PFSK-1 (cell line): ENCODE measurements at regions not wholly inside any gene's neighbourhood (a gene's known extent, or its start where the extent isn't known, plus 50 kb on each side); places are given as distances from the start of the nearest gene placed in this dataset.

Experiments
- FOXP2 ChIP-seq: optimal IDR thresholded peaks from 2 replicates; pipeline ENCODE3; 2011; ENCODE audit warnings: borderline replicate concordance, control low read depth, inconsistent platforms; ENCODE audit not compliant: insufficient read depth; ENCODE audit errors: extremely low read length, extremely low read depth
- POLR2AphosphoS5 ChIP-seq: IDR thresholded peaks from 2 replicates; pipeline ENCODE4 v1.6.1; 2012; ENCODE audit warnings: low read depth, mild to moderate bottlenecking, control low read depth, low read length, moderate library complexity
- SIN3A ChIP-seq: IDR thresholded peaks from 2 replicates; pipeline ENCODE4 v1.6.1; 2012; ENCODE audit warnings: mild to moderate bottlenecking, low read length, moderate library complexity, borderline replicate concordance; ENCODE audit not compliant: insufficient read depth
- TAF1 ChIP-seq: IDR thresholded peaks from 2 replicates; pipeline ENCODE4 v1.6.1; 2012; ENCODE audit warnings: low read length, control low read depth, borderline replicate concordance; ENCODE audit not compliant: insufficient read depth
- TF ChIP-seq, protein P1 (sequence below), 2 experiments: IDR thresholded peaks; 2 replicates each; pipeline versions ENCODE4 v1.6.1 to v1.8.0; 2011 to 2012; ENCODE audit warnings: low read depth in 2 of 2, low read length in 2 of 2, control low read depth in 1 of 2, inconsistent platforms in 1 of 2, mild to moderate bottlenecking in 1 of 2, moderate library complexity in 1 of 2; ENCODE audit not compliant: insufficient read depth in 1 of 2

DNA sequence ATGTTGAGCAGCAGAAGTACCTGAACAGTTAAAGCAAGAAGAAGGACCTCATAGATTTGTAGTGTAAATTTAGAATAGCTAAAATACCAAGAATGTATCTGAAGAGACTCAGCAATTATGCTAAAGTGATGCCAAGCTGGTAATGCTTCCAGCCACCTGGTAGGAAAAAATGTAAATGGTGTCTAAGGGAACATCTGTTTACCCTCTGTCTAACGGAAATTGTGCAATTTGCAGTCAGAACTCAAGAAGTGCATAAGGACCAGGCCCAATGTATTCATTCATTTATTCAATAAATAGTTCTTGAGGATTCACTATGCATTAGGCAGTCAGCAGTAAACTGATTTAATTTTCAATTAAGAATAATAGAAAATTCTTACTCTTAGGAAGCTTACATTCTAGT, 116.0 kb upstream of the ADGRL4 start:
- TF ChIP-seq TAF1 (no peak), POLR2AphosphoS5 (no peak), FOXP2 (no peak), SIN3A (no peak)
- TF ChIP-seq, protein P1, sequence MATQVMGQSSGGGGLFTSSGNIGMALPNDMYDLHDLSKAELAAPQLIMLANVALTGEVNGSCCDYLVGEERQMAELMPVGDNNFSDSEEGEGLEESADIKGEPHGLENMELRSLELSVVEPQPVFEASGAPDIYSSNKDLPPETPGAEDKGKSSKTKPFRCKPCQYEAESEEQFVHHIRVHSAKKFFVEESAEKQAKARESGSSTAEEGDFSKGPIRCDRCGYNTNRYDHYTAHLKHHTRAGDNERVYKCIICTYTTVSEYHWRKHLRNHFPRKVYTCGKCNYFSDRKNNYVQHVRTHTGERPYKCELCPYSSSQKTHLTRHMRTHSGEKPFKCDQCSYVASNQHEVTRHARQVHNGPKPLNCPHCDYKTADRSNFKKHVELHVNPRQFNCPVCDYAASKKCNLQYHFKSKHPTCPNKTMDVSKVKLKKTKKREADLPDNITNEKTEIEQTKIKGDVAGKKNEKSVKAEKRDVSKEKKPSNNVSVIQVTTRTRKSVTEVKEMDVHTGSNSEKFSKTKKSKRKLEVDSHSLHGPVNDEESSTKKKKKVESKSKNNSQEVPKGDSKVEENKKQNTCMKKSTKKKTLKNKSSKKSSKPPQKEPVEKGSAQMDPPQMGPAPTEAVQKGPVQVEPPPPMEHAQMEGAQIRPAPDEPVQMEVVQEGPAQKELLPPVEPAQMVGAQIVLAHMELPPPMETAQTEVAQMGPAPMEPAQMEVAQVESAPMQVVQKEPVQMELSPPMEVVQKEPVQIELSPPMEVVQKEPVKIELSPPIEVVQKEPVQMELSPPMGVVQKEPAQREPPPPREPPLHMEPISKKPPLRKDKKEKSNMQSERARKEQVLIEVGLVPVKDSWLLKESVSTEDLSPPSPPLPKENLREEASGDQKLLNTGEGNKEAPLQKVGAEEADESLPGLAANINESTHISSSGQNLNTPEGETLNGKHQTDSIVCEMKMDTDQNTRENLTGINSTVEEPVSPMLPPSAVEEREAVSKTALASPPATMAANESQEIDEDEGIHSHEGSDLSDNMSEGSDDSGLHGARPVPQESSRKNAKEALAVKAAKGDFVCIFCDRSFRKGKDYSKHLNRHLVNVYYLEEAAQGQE (IDR thresholded peaks at IDR 0.05; ENCODE audit: insufficient read depth in 1 of 2, low read depth in 2 of 2, low read length in 2 of 2), result no peak

DNA sequence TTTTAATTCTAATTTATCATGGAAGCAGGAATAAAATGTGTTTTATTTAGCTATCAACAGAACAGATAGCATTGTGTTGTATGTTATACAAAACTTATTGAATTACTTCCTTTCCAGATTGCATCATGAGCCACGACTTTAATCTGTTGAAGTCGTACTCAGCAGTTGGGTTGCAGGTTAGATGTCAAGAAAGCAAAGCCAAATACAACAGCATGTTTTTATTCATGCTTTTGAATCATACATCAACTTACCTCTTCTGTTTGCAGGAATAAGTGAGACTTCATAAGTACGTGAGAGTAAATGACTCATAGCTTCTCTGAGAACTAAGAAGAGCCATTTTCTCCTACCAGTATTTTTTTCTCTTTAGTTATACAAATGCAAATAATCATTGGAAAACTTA, 110.8 kb upstream of the ADGRL4 start:
- TF ChIP-seq POLR2AphosphoS5, result no peak

GRCh38 chr1:79113836-79114235, 107.3 kb upstream of the ADGRL4 start:
- TF ChIP-seq TAF1 (no peak), POLR2AphosphoS5 (no peak), FOXP2 (no peak)
- TF ChIP-seq, protein P1 (IDR thresholded peaks at IDR 0.05; ENCODE audit: insufficient read depth in 1 of 2, low read depth in 2 of 2, low read length in 2 of 2), result no peak

GRCh38 chr1:79110749-79111148, 104.2 kb upstream of the ADGRL4 start:
- TF ChIP-seq SIN3A (no peak), FOXP2 (no peak), TAF1 (no peak), POLR2AphosphoS5 (no peak)
- TF ChIP-seq, protein P1 (IDR thresholded peaks at IDR 0.05; ENCODE audit: insufficient read depth in 1 of 2, low read depth in 2 of 2, low read length in 2 of 2), result no peak

GRCh38 chr1:79109445-79109844, 102.9 kb upstream of the ADGRL4 start:
- TF ChIP-seq TAF1 (no peak), POLR2AphosphoS5 (no peak), FOXP2 (no peak), SIN3A (no peak)
- TF ChIP-seq, protein P1 (IDR thresholded peaks at IDR 0.05; ENCODE audit: insufficient read depth in 1 of 2, low read depth in 2 of 2, low read length in 2 of 2), result no peak
